GM18499 (cell line): ENCODE measurements at regions not wholly inside any gene's neighbourhood (a gene's known extent, or its start where the extent isn't known, plus 50 kb on each side); places are given as distances from the start of the nearest gene placed in this dataset.
A peak's percentile ranks its signal among the peaks of the same experiment; 100 is the strongest.

Experiments used
- ATAC-seq: cut with Tn5 transposase; IDR thresholded peaks from one replicate; pipeline ENCODE4 v1.9.1; 2021; ENCODE audit warnings: moderate number of reproducible peaks; ENCODE audit not compliant: insufficient read depth, unreplicated experiment

DNA sequence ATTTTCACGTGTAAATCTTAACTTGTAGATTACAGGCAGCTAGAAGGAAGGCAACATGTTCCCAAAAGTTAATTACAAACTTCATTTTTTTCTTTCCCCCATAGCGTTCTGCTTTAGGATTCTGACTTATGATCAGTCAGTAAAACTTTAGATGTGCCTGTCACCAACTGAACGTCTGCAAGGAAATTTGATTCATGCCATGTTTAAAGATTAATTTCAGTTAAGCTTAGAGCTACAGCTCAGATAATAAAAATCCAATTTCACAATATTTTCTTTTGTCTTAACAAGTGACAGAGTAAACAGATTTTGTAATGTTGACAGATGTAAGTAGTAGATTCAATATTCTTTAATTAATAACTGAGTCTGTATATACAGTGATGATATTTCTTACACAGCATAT, 253.1 kb downstream of the NFKBIZ start:
- ATAC-seq = no peak

DNA sequence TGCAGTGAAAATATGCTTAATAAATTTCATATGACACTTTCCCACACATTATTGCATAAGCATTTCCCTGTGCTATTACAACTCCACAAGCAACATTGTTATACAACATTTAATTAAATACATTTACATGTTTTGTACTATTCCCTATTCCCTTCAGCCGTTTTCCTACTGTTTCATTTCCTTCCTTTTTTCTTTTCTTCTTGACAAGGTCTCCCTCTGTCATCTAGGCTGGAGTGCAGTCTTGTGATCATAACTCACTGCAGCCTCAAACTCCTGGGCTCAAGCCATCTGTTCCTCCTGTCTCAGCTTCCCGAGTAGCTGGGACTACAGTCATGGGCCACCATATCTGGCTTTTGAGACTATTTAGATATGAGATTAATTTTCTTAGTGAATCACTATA, 254.7 kb downstream of the NFKBIZ start:
- ATAC-seq = no peak

DNA sequence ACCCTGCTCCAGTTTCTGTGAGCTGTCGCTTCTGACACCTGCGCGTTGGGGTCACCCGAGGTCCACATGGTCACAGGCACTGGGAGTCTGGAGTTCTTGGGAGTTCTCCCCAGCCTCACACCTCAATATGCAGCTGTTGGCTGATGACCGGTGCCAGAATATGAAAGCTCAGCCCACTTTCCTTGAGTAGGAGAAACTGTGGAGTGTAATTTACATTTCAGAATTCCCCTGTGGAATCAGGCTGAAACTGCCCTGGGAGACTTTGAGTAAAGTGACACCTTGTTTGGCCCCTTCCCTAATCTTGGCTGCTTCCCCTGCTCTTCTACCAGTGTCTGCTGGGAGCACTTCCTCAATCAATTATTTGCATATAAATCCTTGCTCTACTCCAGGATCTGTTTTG, 255.9 kb downstream of the NFKBIZ start:
- no peak for ATAC-seq

DNA sequence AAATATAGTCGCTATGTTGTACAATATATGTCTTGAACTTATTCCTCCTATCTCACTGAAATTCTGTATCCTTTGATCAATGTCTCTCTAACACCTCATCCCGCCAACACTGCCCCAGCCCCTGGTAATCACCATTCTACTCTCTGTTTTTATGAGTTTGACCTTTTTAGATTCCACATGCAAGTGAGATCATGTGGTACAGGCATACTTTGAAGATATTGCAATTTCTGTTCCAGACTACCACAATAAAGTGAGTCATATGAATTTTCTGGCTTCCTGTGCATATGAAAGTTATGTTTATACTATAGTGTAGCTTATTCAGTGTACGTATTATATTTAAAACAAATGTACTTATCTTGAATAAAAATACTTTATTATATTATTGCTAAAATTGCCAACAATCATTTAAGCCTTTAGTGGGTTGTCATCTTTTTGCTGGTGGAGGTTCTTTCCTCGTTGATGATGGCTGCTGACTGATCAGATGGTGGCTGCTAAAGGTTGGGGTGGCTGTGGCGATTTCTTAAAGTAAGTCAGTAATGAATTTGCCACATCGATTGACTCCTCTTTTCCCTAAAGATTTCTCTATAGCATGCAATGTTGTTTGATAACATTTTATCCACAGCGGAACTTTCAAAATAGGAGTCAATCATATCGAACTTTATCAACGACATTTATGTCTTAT, 257.2 kb downstream of the NFKBIZ start:
- no peak for ATAC-seq

DNA sequence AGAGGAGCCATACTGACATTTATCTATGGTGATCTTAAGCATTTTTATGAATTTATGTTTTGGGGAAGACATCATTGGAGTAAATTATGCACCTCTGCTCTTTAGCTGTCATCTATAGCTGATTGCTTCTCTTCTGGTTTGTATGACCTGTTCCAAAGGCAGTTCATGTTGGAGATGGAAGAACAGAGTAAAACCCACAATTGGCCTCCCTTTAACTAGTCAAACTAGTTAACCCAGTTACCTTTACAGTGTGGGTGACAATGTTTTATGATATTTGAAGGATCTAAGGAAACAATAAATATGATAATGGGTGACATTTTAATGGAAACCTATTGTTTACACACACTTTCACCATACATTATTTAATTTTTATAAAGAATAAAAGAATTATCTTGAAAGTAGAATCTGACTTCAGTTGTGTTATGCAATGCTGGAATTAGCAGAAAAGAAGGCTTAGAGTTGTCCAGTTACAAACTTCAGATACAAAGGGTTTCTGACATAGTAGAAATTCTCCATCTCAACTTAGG, 263.5 kb downstream of the NFKBIZ start:
- no peak for ATAC-seq

GRCh38 chr3:102113421-102114041, 264.2 kb downstream of the NFKBIZ start:
- ATAC-seq = no peak

DNA sequence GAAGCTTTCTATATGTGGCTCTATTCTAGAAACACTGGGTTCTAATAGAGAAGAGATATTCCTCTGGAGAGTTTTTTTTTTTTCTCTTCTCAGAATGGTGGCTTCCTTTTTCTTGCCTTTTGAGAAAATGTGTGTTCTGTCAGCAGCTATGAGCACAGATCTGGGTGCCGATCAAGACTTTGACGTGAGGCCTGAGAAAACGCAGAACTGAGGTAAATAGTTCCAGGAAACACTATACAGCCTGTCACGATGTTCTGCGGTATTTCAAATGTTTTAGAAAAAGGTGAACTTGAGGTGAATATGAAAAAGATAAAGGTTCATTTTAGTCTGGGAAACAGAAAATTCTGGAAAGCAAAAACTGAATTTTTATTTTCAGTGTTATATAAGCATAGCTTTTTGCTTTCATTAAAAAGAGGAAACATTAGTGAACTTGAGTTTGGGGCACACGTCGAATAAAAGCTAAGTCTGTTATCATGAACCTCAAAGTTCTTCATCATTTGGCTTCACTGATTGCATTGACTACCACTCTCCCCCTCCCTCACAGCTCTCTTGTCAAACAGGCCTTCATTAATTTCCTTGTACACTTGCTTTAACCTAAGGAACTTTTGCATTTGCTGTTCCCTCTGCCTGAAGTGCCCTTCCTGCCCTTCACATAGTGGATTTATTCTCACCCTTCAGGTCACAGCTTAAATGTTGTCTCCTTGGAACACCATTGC, 265.1 kb downstream of the NFKBIZ start:
- no peak for ATAC-seq

DNA sequence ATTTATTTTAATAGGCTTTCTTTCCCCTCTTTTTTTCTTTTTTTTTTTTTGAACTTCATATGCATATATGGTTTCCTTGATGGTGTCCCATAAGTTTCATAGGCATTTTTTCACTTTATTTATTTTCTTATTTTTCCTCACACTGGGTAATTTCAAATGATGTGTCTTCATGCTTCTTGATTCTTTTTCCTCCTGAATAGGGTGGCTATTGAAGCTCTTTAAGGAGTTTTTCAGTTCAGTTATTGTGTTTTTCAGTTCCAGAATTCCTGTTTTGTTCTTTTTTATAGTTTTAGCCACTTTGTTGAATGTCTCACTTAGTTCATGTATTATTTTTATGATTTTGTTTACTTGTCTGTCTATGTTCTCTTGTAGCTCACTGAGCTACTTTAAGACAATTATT, 273.2 kb downstream of the NFKBIZ start:
- no peak for ATAC-seq

DNA sequence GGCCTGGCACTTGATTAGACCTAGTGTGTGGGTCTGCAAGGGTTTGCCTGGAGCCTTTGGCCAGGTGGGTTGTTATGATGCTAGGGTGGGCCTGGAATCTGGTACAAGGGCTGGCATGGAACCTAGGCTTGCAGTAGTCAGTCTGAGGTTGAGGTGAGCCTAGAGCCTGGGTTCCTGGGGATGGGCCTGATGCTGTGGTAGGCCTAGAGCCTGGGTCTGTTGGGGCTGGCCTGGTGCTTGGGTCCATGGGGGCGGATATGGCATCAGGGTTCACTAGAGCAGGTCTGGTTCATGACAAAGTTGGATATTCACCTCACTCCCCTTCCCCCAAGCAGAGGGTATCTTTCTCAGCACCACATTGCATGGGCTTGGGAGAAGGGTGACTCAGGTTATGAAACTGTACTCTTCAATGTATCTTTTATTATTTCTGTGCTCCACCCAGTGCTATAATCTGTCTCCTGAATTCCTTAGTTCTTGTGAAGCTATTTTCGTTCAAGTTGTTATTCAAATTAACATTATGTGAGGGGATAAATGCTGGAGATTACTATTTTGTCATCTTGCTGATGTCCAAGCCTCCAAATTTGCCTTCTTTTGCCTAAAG, 274.4 kb downstream of the NFKBIZ start:
- ATAC-seq = no peak

- ATAC-seq = no peak
Observed at GRCh38 chr3:102124282-102124681, 275.0 kb downstream of the NFKBIZ start.

DNA sequence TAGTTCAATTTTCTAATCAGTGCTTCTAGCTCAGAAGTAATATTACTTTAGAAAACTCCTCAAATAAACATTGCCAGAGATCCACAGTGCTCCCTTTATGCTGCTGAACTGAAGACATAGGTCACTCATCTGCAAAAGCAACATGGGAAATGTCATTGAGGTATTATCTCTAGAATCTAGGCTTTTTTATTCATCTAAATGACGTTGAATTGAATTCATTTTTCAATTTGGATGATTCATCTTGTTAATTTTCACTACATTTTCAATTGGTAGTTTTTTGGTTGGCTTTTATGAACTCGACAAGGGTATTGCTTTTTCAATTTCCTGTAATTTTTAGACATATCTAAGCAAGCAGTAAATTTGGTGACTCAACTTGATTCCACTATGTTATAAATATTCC, 275.4 kb downstream of the NFKBIZ start:
- no peak for ATAC-seq

DNA sequence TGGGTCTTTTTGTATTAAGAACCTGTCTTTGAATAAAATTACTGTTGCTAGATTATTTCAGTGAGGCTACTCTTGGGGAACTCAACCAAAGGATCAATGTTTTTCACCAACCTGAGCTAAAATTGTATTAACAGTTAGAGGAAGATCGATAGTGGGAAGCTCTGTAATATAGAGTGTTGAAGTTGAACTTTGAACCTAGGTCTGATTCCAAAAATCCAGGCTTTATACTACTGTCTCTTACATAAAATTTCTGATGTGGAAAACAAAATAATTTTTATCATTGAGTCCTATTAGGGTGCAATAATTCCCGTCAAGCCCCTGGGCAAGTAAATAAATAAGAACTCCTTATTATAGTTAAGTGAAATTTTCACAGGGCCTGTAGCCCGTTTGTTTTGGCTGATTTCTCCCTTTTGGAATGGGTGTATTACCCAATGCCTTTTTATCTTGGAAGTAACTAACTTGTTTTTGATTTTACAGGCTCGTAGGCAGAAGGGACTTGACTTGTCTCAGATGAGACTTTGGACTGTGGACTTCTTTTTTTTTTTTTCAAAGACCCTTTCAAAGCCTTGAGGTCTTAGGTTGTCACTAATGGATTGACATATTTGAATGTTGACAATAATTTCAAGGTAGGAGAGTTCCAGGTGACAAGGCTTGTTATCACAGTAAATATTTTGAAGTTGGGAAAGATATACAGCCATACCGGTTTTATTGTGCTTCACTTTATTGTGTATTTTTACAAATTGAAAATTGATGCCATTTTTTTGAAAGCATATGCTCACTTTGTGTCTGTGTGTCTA, 276.1 kb downstream of the NFKBIZ start:
- ATAC-seq = no peak

DNA sequence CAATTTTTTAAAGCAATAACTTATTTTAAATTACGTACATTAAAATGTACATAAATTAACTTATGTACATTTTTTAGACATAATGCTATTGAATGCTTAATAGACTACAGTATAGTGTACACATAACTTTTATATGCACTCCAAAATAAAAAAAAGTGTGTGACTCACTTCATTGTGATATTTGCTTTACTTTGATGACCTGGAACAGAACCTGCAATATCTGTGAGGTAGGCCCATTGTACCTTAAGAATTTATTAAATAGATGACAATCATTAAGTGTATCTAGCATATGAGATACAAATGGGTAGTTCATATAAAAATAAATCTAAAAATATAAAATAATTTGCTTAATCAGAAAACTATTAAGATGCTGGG, 276.7 kb downstream of the NFKBIZ start:
- no peak for ATAC-seq

DNA sequence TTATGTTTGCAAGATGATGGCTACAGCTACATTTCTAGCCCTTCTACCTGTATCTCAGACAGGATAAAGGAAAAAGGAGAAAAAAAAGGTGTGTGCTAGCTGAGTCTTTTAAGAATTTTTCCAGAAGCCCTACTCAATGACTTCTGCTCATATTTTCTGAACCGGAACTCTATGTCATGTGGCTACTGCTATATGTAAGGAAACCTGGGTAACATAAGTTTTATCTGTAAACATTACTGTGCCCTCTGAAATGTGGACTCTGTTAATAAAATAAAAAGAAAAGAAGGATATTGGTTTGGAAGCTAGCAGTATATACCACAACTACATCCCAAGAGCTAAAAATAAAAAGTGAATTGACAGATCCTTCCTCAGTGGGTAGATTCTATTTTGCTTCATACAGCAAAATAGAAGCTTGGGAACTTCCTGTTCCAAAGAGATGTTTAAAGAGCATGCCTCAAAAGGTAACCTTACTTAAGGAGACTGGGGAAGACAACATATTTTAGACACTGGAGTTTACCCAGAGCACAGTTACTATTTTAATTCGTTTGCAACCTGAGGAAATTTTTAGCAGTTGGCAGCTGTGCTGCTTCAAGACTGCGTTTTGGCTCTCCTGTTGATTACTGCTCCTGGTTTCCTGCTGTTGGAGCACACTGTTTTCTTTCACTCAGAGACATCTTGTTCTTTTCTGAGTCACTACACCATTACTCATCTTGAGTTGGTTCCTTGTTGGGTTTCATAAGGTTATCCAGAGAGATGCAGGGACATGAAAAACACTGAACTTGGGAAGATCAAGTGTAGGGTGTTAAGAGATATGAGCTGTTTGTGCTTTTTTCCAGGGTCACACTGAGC, 280.7 kb downstream of the NFKBIZ start:
- peak; percentile 56 for ATAC-seq

GRCh38 chr3:102132370-102132769, 283.1 kb downstream of the NFKBIZ start:
- no peak for ATAC-seq

DNA sequence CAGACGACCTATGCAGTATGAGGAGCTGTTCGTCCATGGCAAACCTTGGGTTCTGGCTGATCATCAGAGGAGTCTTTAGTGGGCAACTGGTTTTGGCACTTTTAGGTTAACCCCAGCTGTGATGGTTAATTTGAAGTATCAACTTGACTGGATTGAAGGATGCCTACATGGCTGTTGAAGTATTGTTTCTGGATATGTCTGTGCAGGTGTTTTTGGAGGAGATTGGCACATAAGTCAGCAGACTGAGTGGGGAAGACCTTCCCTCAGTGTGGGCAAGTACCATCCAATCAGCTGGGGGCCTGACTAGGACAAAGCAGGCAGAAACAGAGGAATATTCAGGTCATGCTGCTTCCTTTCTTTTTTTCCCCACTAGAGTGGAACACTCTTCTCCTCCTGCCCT, 284.1 kb downstream of the NFKBIZ start:
- ATAC-seq = no peak

DNA sequence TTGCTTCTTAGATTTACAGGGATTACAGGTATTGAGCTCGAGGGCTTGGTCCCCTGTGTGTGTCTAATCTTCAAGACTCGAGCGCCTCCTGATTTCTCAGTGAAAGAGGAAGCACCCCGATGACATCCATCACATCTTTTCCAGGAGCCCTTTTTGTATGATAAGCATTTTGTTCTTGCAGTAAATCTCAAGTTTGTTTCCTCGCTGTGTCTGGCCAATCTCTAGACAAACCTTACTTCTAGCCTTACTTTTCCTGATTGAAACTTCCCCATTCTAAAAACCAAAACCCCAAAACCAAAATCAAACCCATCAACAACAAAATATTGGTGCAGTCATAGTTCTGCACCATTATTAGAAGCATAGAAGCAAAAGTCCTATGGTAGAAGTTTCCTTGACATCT, 286.0 kb downstream of the NFKBIZ start:
- ATAC-seq = no peak

DNA sequence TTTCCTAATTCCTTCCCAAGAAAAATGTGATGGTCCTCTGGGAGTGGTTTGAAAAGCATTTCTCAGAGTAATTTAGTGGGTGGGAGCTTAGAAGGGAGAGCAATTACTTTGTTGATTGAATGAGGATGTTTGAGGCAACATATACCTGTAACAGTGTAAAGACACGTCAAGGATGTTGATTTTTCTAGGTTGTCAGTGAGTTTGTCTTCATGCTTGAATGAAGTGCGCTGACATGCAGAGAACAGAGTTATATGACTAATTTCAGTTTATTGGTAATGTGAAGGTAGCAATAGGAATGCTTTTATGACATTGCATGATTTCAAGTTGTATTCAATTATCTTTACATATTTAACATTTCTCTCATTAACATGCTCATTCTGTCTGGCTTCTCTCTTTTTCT, 286.9 kb downstream of the NFKBIZ start:
- ATAC-seq = no peak

DNA sequence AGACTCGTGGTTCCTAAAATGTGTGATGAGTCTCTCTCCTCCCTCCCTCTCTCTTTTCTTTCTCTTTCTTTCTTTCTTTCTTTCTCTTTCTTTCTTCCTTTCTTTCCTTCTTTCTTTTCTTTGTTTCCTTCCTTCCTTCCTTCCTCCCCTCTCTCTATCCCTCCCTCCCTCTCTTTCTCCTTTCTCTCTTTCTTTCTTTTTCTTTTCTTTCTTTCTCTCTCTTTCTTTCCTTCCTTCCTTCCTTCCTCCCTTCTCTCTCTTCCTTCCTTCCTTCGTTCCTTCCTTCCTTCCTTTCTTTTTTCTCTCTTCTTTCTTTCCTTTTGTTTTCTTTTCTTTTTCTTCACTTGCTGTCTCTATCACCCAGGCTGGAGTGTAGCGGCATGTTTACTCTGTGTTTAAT, 290.8 kb downstream of the NFKBIZ start:
- ATAC-seq = no peak
